ENCODE measurements at regions not wholly inside any gene's neighbourhood (a gene's known extent, or its start where the extent isn't known, plus 50 kb on each side); places are given as distances from the start of the nearest gene placed in this dataset.

DNA sequence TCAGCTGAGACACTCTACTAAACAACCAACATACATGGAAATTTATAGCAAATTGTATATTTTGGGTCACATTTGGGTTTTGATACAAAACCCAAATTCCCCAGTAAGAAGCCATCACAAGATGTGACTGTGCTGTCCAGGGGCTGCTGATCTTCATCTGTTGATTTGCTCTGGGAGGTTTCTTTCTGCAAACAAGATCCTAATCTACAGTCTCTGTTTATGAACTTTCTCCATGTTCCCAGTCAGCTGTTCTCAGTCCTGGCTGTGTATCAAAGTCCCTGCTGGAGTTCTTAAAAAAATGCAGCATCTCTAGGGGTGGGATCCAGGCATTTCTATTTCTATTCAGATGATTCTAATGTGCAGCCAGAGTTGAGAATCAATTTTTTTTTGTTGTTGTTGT is 85.1 kb downstream of the ATP23 start:
- no peaks in the 10 kb centered on the region for H3K36me3 ChIP-seq (replicated peaks; ENCODE audit: low read depth, low read length)
- no peaks in the 10 kb centered on the region for H4K20me1 ChIP-seq (ENCODE audit: insufficient read depth, low read length)
- H3K9ac ChIP-seq (ENCODE audit: low read length): no peak overlapping the region
- H3K4me3 ChIP-seq (ENCODE audit: low read length): no peak overlapping the region
- no peak overlapping the region for H3K27ac ChIP-seq (ENCODE audit: low read length)
- no peak overlapping the region for H2AFZ ChIP-seq (ENCODE audit: low read depth, low read length)
- H3K79me2 ChIP-seq (ENCODE audit: low read length): no peaks in the 10 kb centered on the region
- no peak for TF ChIP-seq EZH2phosphoT487 (IDR thresholded peaks at IDR 0.05; ENCODE audit: low read depth)
- TF ChIP-seq, protein P1, sequence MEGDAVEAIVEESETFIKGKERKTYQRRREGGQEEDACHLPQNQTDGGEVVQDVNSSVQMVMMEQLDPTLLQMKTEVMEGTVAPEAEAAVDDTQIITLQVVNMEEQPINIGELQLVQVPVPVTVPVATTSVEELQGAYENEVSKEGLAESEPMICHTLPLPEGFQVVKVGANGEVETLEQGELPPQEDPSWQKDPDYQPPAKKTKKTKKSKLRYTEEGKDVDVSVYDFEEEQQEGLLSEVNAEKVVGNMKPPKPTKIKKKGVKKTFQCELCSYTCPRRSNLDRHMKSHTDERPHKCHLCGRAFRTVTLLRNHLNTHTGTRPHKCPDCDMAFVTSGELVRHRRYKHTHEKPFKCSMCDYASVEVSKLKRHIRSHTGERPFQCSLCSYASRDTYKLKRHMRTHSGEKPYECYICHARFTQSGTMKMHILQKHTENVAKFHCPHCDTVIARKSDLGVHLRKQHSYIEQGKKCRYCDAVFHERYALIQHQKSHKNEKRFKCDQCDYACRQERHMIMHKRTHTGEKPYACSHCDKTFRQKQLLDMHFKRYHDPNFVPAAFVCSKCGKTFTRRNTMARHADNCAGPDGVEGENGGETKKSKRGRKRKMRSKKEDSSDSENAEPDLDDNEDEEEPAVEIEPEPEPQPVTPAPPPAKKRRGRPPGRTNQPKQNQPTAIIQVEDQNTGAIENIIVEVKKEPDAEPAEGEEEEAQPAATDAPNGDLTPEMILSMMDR (IDR thresholded peaks at IDR 0.05; ENCODE audit: low read depth, low read length): no peak
- 0 out of 2 replicates have a peak, but pooled peaks cover 3% of the 10 kb centered on the region for H3K9me3 ChIP-seq (ENCODE audit: insufficient read depth, low read length)
- no peaks in the 10 kb centered on the region for H3K27me3 ChIP-seq (ENCODE audit: low read depth, low read length)
- no peaks in the 10 kb centered on the region for H3K4me1 ChIP-seq (ENCODE audit: low read length)
- H3K4me2 ChIP-seq (ENCODE audit: low read length): no peak overlapping the region

DNA sequence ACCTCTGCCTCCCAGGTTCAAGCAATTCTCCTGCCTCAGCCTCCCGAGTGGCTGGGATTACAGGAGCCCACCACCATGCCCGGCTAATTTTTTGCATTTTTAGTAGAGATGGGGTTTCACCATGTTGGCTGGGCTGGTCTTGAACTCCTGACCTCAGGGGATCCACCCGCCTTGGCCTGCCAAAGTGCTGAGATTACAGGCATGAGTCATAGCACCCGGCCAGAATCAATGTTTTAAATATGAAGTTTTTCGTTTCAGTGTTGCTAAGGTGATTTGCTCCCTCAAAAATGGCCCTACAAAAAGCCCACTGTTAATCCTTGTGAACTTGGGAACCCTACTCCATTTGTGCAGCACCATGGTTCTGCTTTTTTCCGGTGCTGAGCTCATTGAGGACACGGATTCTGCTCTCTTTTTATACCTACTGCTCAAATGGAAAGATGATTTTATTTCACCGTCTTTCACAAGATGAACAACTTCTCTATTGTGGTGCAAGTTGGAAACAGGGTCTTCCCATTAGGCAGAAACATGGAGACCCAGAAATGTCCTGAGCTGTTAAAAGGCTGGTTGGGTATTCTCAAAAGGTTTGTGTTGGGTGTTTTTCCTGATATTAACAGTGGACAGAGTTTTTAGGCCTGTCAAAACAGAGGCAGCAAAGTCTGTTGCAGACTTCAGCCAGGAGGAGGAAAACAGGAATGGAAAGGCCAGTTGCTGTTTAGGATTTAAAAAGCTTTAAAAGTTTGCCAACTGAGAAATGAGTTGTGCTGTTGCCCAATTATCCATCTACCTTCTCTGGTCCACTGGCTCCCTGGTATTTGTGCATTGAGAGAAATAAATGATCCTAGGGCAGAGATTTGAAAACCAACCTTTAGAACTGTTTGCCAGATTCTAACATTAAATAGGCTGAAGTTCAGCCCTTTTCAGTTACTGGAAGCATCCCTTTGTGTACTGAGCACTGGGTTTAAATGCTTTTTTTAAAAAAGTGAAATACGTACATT is 85.8 kb downstream of the ATP23 start:
- Histone ChIP-seq H3K4me1 (ENCODE audit: low read length) (no peaks in the 10 kb centered on the region), H3K4me3 (ENCODE audit: low read length) (no peak overlapping the region), H3K9ac (ENCODE audit: low read length) (no peak overlapping the region), H2AFZ (ENCODE audit: low read depth, low read length) (no peak overlapping the region), H3K9me3 (ENCODE audit: insufficient read depth, low read length) (0 out of 2 replicates have a peak, but pooled peaks cover 3% of the 10 kb centered on the region), H3K36me3 (replicated peaks; ENCODE audit: low read depth, low read length) (no peaks in the 10 kb centered on the region), H4K20me1 (ENCODE audit: insufficient read depth, low read length) (no peaks in the 10 kb centered on the region), H3K27ac (ENCODE audit: low read length) (no peak overlapping the region), H3K27me3 (ENCODE audit: low read depth, low read length) (no peaks in the 10 kb centered on the region), H3K4me2 (ENCODE audit: low read length) (no peak overlapping the region), H3K79me2 (ENCODE audit: low read length) (no peaks in the 10 kb centered on the region)
- TF ChIP-seq, protein P1 (IDR thresholded peaks at IDR 0.05; ENCODE audit: low read depth, low read length): no peak
- TF ChIP-seq EZH2phosphoT487 (IDR thresholded peaks at IDR 0.05; ENCODE audit: low read depth): no peak

DNA sequence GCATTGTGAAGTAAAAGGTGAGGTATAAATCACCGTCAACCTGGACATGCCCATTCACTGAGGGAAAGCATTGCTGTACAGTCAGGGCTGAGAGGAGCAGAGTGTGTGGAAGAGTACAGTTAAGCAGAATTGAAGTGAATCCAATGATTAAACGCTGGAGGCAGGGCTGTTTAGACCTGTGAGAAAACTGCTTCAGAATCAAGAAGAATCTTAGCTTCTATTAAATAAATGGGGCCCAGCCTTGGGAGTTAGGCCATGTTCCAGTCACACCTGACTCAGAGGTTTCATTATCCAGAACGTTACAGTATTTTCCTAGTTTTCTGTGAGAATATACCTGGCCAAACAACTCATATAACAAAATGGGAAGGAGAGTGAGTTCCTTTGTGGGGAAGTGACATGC is 86.9 kb downstream of the ATP23 start:
- Histone ChIP-seq H3K36me3 (replicated peaks; ENCODE audit: low read depth, low read length) (no peaks in the 10 kb centered on the region), H4K20me1 (ENCODE audit: insufficient read depth, low read length) (no peaks in the 10 kb centered on the region), H3K9ac (ENCODE audit: low read length) (no peak overlapping the region), H2AFZ (ENCODE audit: low read depth, low read length) (no peak overlapping the region), H3K79me2 (ENCODE audit: low read length) (no peaks in the 10 kb centered on the region), H3K9me3 (ENCODE audit: insufficient read depth, low read length) (0 out of 2 replicates have a peak, but pooled peaks cover 3% of the 10 kb centered on the region), H3K4me3 (ENCODE audit: low read length) (no peak overlapping the region), H3K27me3 (ENCODE audit: low read depth, low read length) (no peaks in the 10 kb centered on the region), H3K4me1 (ENCODE audit: low read length) (no peaks in the 10 kb centered on the region), H3K4me2 (ENCODE audit: low read length) (no peak overlapping the region), H3K27ac (ENCODE audit: low read length) (no peak overlapping the region)
- no peak for TF ChIP-seq EZH2phosphoT487 (IDR thresholded peaks at IDR 0.05; ENCODE audit: low read depth)
- TF ChIP-seq, protein P1 (IDR thresholded peaks at IDR 0.05; ENCODE audit: low read depth, low read length): no peak

DNA sequence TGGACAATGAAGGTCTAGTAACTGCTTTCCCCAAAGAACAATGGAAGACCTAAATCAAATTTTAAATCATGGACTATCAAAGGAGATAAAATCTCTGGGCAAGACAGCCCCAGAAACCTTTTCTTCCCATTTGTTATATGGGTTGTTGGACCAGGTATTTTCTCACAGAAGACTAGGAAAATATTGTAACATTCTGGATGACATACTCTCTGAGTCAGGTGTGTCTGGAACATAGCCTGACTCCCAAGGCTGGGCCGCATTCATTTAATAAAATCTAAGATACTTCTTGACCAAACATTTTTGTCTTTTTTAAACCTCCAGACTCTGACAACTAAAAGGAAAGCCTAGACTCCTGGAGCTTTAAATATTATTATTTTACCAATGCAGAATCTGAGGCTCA is 87.9 kb downstream of the ATP23 start:
- no peak overlapping the region for H3K27ac ChIP-seq (ENCODE audit: low read length)
- H3K4me2 ChIP-seq (ENCODE audit: low read length): no peak overlapping the region
- H3K36me3 ChIP-seq (replicated peaks; ENCODE audit: low read depth, low read length): no peaks in the 10 kb centered on the region
- no peaks in the 10 kb centered on the region for H4K20me1 ChIP-seq (ENCODE audit: insufficient read depth, low read length)
- no peak overlapping the region for H3K9ac ChIP-seq (ENCODE audit: low read length)
- no peak overlapping the region for H2AFZ ChIP-seq (ENCODE audit: low read depth, low read length)
- TF ChIP-seq, protein P1 (IDR thresholded peaks at IDR 0.05; ENCODE audit: low read depth, low read length): no peak
- no peak for TF ChIP-seq EZH2phosphoT487 (IDR thresholded peaks at IDR 0.05; ENCODE audit: low read depth)
- no peaks in the 10 kb centered on the region for H3K27me3 ChIP-seq (ENCODE audit: low read depth, low read length)
- H3K4me3 ChIP-seq (ENCODE audit: low read length): no peak overlapping the region
- 0 out of 2 replicates have a peak, but pooled peaks cover 3% of the 10 kb centered on the region for H3K9me3 ChIP-seq (ENCODE audit: insufficient read depth, low read length)
- no peaks in the 10 kb centered on the region for H3K4me1 ChIP-seq (ENCODE audit: low read length)
- H3K79me2 ChIP-seq (ENCODE audit: low read length): no peaks in the 10 kb centered on the region
